ENCODE measurements at regions not wholly inside any gene's neighbourhood (a gene's known extent, or its start where the extent isn't known, plus 50 kb on each side); places are given as distances from the start of the nearest gene placed in this dataset.

DNA sequence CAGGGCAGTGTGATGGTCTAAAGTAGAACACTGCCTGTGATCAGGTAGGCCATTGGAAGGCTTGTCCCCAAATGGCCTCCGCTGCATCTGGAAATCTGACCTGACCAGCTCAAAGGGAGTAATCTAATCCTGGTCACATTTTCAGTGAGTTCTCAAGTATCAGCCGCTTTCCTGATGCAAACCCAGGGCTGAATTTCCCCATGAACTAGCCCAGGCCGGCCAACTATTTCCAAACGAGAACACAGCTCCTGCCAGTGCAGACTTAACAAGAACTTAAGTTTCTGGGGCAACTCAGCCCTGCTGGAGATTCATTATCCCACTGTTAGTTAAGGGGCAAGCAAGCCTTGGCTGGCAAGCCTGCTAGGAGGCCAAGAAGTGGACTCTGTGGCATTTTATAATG is 59.6 kb upstream of the FAM180A start:
- H3K27ac Mint-ChIP-seq: no peak overlapping the region
- intact Hi-C loops (cut with micrococcal nuclease): no loop called here

DNA sequence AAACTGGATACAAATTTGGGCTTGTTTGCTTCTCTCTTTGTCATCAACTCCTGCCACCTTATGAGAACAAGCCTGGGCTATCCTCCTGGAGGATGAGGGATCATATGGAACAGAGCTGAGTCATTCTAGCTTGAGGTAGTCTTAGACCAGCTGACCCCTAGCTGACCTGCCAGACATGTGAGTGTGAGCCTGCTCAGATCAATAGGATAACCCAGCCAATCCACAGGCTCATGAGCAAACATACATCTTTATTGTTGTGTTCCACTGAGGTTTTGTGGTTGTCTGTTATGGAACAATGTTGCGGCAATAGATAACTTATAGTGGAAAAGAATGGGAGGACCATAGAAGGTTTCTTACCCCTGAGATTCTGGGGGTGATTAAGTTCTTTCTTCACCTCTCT is 54.5 kb upstream of the FAM180A start:
- intact Hi-C loops (cut with micrococcal nuclease): no loop called here
- H3K4me3 Mint-ChIP-seq: no peak overlapping the region
- H3K4me1 Mint-ChIP-seq (ENCODE audit: low read depth): peaks cover 5% of the 10 kb centered on the region
- no peaks in the 10 kb centered on the region for H3K9me3 Mint-ChIP-seq
- no peaks in the 10 kb centered on the region for H3K36me3 Mint-ChIP-seq (ENCODE audit: low read depth)
- peaks cover 13% of the 10 kb centered on the region for H3K27me3 Mint-ChIP-seq
- H3K27ac Mint-ChIP-seq: no peak overlapping the region

More for the DNA sequence above, 59.6 kb upstream of the FAM180A start:
- H3K27me3 Mint-ChIP-seq: no peaks in the 10 kb centered on the region
- no peaks in the 10 kb centered on the region for H3K36me3 Mint-ChIP-seq (ENCODE audit: low read depth)
- no peaks in the 10 kb centered on the region for H3K9me3 Mint-ChIP-seq
- H3K4me1 Mint-ChIP-seq (ENCODE audit: low read depth): no peaks in the 10 kb centered on the region
- H3K4me3 Mint-ChIP-seq: no peak overlapping the region

DNA sequence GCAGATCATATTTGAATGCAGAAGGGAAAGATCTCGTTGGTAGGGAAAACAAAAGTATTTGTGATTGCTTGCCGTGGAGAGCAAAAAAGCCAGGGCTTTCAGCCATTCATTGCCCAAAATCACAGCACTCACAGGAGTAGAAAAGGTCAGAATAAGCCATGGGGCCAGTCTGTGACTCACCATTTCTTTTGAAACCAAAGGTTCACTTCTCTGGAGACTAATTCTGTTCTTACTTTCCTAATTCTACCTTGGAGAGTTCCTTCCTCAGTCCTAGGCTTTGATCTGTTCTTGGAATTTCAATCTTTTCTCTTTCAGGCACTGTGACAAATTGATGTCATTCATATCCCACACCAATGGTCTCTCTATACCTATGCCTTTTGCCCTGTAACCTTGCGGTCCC is 54.1 kb upstream of the FAM180A start:
- Mint-ChIP-seq H3K36me3 (ENCODE audit: low read depth) (no peaks in the 10 kb centered on the region), H3K27me3 (peaks cover 13% of the 10 kb centered on the region)

DNA sequence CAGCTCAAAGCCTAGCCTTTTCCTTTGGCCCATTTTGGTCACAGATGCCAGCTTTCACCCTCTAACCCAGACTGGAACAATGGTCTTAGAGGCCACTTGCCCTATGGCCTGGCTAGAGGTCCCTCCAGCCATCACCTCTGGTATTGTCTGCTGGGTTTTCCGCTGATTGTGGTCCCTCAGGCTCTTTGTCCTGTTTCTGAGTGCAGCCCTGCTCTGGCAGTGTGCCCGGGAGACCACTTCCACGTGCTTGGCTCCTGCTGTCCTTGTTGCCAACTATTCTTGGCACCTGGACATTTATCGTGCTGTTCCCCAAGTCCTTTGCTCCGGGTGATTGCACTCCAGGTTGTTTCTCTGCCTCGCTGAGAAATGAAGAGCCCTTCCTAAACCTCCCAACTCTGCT is 53.3 kb upstream of the FAM180A start:
- Mint-ChIP-seq H3K4me1 (ENCODE audit: low read depth) (peaks cover 5% of the 10 kb centered on the region), H3K9me3 (no peaks in the 10 kb centered on the region), H3K36me3 (ENCODE audit: low read depth) (no peaks in the 10 kb centered on the region), H3K27ac (no peak overlapping the region), H3K27me3 (peaks cover 13% of the 10 kb centered on the region), H3K4me3 (no peak overlapping the region)
- intact Hi-C loops (cut with micrococcal nuclease): loop anchor here (1.0 kb wide), 1 partner anchor 207 kb away; no protein-coding TSS in a partner anchor

More for the DNA sequence above, 54.1 kb upstream of the FAM180A start:
- Mint-ChIP-seq H3K27ac (no peak overlapping the region), H3K4me3 (no peak overlapping the region), H3K4me1 (ENCODE audit: low read depth) (peaks cover 5% of the 10 kb centered on the region), H3K9me3 (no peaks in the 10 kb centered on the region)
- intact Hi-C loops (cut with micrococcal nuclease): no loop called here

DNA sequence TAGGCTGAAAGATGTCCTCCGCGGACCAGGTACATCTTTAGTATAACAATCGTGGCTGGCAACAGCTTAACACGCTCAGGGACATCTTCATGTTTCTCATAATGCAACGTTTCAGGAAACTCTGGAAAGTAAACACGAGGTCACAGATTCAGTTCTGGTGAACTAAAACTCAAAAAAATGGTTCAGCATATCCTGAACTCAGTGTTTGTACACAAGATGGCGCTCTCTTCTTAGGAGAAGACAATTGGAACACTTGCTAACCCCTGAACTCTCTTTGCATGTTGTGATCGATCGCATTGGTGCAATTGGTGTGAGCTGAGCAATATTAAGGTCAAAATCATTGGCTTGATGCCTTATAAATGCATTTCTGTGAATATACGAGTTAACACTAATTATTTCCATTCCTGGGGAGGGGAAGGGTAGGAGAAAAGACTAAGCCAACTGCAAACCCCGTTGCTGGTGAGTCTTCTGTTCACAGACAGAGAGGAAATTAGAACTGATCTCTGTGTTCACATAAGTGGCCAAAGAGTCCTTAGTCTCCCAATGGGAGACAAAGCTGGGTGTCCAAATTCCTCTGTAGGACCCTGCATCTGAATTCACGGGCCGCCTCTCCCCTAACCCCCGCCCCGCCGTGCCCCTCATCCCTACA is 52.6 kb upstream of the FAM180A start:
- H3K4me3 Mint-ChIP-seq: no peak overlapping the region
- intact Hi-C loops (cut with micrococcal nuclease): loop anchor here (1.0 kb wide), 1 partner anchor 208 kb away; no protein-coding TSS in a partner anchor

DNA sequence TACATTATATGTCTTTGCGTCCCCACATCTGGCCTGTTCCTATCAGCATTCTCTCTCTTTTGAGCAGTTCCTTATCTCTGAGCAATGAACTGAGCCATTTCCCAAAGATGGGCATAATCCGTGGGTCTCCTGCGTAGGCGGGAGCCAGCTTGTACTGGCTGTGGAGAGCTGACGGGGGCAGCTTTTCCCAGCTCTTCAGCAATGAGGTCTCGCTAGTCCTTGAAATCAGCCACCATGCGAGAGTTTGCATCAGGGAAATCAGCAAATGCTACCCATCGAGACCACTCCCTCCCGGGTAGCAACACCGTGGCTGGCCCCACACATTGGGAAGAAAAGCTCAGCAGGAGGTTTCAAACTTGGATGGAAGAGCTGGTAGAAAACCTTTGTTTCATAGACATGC is 51.9 kb upstream of the FAM180A start:
- Mint-ChIP-seq H3K27ac (no peak overlapping the region), H3K9me3 (no peaks in the 10 kb centered on the region)
- intact Hi-C loops (cut with micrococcal nuclease): no loop called here

More for the DNA sequence above, 52.6 kb upstream of the FAM180A start:
- Mint-ChIP-seq H3K27me3 (peaks cover 13% of the 10 kb centered on the region), H3K9me3 (no peaks in the 10 kb centered on the region), H3K36me3 (ENCODE audit: low read depth) (no peaks in the 10 kb centered on the region), H3K27ac (no peak overlapping the region), H3K4me1 (ENCODE audit: low read depth) (peaks cover 5% of the 10 kb centered on the region)

DNA sequence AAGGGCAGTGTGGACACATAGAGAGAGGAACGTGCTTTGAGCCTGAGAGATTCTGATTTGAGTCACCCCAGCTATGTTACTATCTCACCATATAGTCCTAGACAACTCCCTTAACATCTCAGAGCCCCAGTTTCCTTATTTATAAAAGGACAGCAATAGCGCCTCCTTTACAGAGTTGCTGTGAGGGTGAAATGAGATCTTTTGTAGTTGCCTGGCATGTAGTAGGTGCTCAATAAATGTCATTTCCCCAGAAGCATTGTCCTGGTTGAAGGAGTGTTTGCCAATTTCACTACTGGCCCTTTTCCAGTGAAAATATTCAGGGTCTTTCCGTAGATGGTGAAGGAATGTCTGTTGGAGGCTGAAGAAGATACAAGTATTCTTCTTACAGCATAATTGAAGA is 51.3 kb upstream of the FAM180A start:
- no peaks in the 10 kb centered on the region for H3K9me3 Mint-ChIP-seq
- H3K4me1 Mint-ChIP-seq (ENCODE audit: low read depth): peaks cover 5% of the 10 kb centered on the region
- H3K4me3 Mint-ChIP-seq: no peak overlapping the region
- intact Hi-C loops (cut with micrococcal nuclease): no loop called here
- no peak overlapping the region for H3K27ac Mint-ChIP-seq
- peaks cover 13% of the 10 kb centered on the region for H3K27me3 Mint-ChIP-seq
- H3K36me3 Mint-ChIP-seq (ENCODE audit: low read depth): no peaks in the 10 kb centered on the region

More for the DNA sequence above, 51.9 kb upstream of the FAM180A start:
- peaks cover 13% of the 10 kb centered on the region for H3K27me3 Mint-ChIP-seq
- peaks cover 5% of the 10 kb centered on the region for H3K4me1 Mint-ChIP-seq (ENCODE audit: low read depth)
- no peaks in the 10 kb centered on the region for H3K36me3 Mint-ChIP-seq (ENCODE audit: low read depth)
- no peak overlapping the region for H3K4me3 Mint-ChIP-seq

Measured in dendritic cell treated with granulocyte-macrophage colony-stimulating factor and Interleukin-4, amounts not matched to agents 40 ng/mL and 50 ng/mL, for 4 days (primary cell).